ENCODE measurements at regions not wholly inside any gene's neighbourhood (a gene's known extent, or its start where the extent isn't known, plus 50 kb on each side); places are given as distances from the start of the nearest gene placed in this dataset.

GRCh38 chr20:57808264-57809070 lies 98.7 kb upstream of the PMEPA1 start:
- H3K27ac ChIP-seq, result no peak overlapping the region
- H3K9me3 ChIP-seq, result no peaks in the 10 kb centered on the region
- no peaks in the 10 kb centered on the region for H3K4me1 ChIP-seq
- H3K36me3 ChIP-seq, result no peaks in the 10 kb centered on the region
- intact Hi-C loops (cut with DNase I), result no loop called here
- H3K4me3 ChIP-seq, result no peak overlapping the region
- DNase-seq (ENCODE audit: low spot score in 2 of 2), result no peak
- H3K27me3 ChIP-seq, result no peaks in the 10 kb centered on the region
- no peak for TF ChIP-seq CTCF (IDR thresholded peaks at IDR 0.05)

- intact Hi-C loops (cut with DNase I), result no loop called here
- H3K4me1 ChIP-seq, result no peaks in the 10 kb centered on the region
- H3K4me3 ChIP-seq, result no peak overlapping the region
- H3K27ac ChIP-seq, result no peak overlapping the region
- no peaks in the 10 kb centered on the region for H3K9me3 ChIP-seq
- DNase-seq (ENCODE audit: low spot score in 2 of 2), result no peak
- no peak for TF ChIP-seq CTCF (IDR thresholded peaks at IDR 0.05)
- no peaks in the 10 kb centered on the region for H3K27me3 ChIP-seq
- no peaks in the 10 kb centered on the region for H3K36me3 ChIP-seq
Measured at GRCh38 chr20:57807401-57808263, 97.8 kb upstream of the PMEPA1 start.

GRCh38 chr20:57806975-57807374 lies 97.2 kb upstream of the PMEPA1 start:
- Histone ChIP-seq H3K27me3 (no peaks in the 10 kb centered on the region), H3K27ac (no peak overlapping the region), H3K36me3 (no peaks in the 10 kb centered on the region), H3K4me1 (no peaks in the 10 kb centered on the region), H3K9me3 (no peaks in the 10 kb centered on the region), H3K4me3 (no peak overlapping the region)
- no peak for TF ChIP-seq CTCF (IDR thresholded peaks at IDR 0.05)
- intact Hi-C loops (cut with DNase I), result no loop called here
- no peak for DNase-seq (ENCODE audit: low spot score in 2 of 2)

- intact Hi-C loops (cut with DNase I), result no loop called here
- no peak for DNase-seq (ENCODE audit: low spot score in 2 of 2)
Measured at GRCh38 chr20:57806476-57806875, 96.7 kb upstream of the PMEPA1 start.

GRCh38 chr20:57805747-57806146 lies 95.9 kb upstream of the PMEPA1 start:
- H3K36me3 ChIP-seq, result no peaks in the 10 kb centered on the region
- H3K27me3 ChIP-seq, result no peaks in the 10 kb centered on the region
- H3K4me1 ChIP-seq, result no peaks in the 10 kb centered on the region
- no peak for DNase-seq (ENCODE audit: low spot score in 2 of 2)
- no peak overlapping the region for H3K4me3 ChIP-seq
- no peak overlapping the region for H3K27ac ChIP-seq
- no peaks in the 10 kb centered on the region for H3K9me3 ChIP-seq
- no peak for TF ChIP-seq CTCF (IDR thresholded peaks at IDR 0.05)
- intact Hi-C loops (cut with DNase I), result no loop called here

More at GRCh38 chr20:57806476-57806875, 96.7 kb upstream of the PMEPA1 start:
- Histone ChIP-seq H3K4me3 (no peak overlapping the region), H3K4me1 (no peaks in the 10 kb centered on the region), H3K27me3 (no peaks in the 10 kb centered on the region), H3K36me3 (no peaks in the 10 kb centered on the region), H3K9me3 (no peaks in the 10 kb centered on the region), H3K27ac (no peak overlapping the region)
- no peak for TF ChIP-seq CTCF (IDR thresholded peaks at IDR 0.05)

All from ascending aorta (tissue), 2 donors.